HG02852 (cell line): ENCODE measurements at regions not wholly inside any gene's neighbourhood (a gene's known extent, or its start where the extent isn't known, plus 50 kb on each side); places are given as distances from the start of the nearest gene placed in this dataset.

Experiments used
- ATAC-seq: cut with Tn5 transposase; IDR thresholded peaks from one replicate; pipeline ENCODE4 v1.9.1; 2021; ENCODE audit warnings: mild to moderate bottlenecking, moderate library complexity; ENCODE audit not compliant: unreplicated experiment

GRCh38 chr22:48679656-48680555 lies 1147.8 kb downstream of the BRD1 start:
- ATAC-seq = no peak

GRCh38 chr22:48678171-48679135 lies 1149.2 kb downstream of the BRD1 start:
- ATAC-seq = no peak

DNA sequence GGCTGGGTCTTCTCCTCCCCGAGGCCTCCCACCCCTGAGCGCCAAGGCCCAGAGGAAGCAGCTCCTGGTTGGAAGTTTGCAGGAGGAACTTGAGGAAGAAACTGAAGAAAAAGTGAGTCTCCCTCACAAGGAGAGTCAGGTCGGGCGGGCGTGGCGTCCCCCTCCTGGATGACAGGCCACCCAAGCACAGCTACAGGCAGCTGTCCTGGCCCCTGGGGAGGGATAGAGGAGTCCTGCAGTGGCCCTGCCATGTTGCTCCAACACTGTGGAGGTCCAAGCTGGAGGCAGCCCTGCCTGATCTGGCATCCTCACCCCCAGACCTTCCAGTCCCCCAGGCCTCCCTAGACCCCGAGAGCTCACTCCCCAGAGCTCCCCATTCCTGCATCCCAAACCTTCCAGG lies 1150.1 kb downstream of the BRD1 start:
- ATAC-seq = no peak

GRCh38 chr22:48677168-48677520 lies 1150.5 kb downstream of the BRD1 start:
- ATAC-seq = no peak

- no peak for ATAC-seq
Observed at GRCh38 chr22:48676266-48677167, 1151.2 kb downstream of the BRD1 start.

GRCh38 chr22:48675830-48676145 lies 1151.9 kb downstream of the BRD1 start:
- ATAC-seq = no peak

- no peak for ATAC-seq
Observed at GRCh38 chr22:48675141-48675829, 1152.4 kb downstream of the BRD1 start.

GRCh38 chr22:48673806-48674500 lies 1153.7 kb downstream of the BRD1 start:
- ATAC-seq = no peak

- ATAC-seq = no peak
Observed at GRCh38 chr22:48672387-48672786, 1155.3 kb downstream of the BRD1 start.

GRCh38 chr22:48670731-48671130 lies 1156.9 kb downstream of the BRD1 start:
- ATAC-seq = no peak

- no peak for ATAC-seq
Observed at GRCh38 chr22:48669986-48670716, 1157.5 kb downstream of the BRD1 start.

DNA sequence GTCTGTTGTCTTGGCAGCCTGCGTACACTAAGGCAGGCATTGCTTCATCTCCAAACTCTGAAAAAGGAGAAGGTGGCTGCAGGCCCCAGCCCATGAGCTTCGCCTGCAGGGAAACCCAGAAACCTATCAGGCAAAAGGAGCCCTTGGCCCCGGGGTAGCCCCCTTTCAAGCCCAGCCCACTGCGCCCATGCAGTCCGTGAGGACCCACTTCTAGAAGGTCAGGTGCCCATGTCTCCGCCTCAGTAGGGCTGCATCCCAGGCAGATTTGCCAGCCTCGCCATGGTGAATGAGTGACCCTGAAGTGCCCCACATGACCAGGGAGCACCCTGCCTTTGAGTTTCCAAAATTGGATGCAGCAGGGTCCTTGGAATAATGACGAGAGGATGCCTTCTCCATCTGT lies 1158.4 kb downstream of the BRD1 start:
- ATAC-seq = no peak

- no peak for ATAC-seq
Observed at GRCh38 chr22:48667289-48667688, 1160.4 kb downstream of the BRD1 start.

DNA sequence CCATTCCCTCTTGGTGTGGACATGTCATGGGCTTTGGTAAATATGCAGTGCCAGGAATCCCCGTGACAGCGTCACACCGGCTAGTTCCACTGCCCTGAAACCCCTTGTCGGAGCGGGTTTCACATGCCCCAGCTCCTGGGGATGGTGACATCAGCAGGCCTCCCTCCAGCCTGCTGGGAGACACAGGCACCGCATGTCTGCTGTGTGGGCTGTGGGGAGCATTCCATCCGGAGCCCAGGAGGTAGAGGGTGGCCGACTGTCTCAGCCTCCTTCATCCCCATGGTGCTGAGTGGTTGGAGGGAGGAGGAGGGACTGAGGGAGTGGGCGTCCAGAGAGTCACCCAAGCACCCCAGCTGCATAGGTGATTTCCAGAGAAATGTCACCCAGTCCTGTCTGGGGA lies 1161.1 kb downstream of the BRD1 start:
- ATAC-seq = no peak

- ATAC-seq = no peak
Observed at GRCh38 chr22:48665311-48665995, 1162.2 kb downstream of the BRD1 start.

- ATAC-seq = no peak
Observed at GRCh38 chr22:48664586-48664985, 1163.1 kb downstream of the BRD1 start.

DNA sequence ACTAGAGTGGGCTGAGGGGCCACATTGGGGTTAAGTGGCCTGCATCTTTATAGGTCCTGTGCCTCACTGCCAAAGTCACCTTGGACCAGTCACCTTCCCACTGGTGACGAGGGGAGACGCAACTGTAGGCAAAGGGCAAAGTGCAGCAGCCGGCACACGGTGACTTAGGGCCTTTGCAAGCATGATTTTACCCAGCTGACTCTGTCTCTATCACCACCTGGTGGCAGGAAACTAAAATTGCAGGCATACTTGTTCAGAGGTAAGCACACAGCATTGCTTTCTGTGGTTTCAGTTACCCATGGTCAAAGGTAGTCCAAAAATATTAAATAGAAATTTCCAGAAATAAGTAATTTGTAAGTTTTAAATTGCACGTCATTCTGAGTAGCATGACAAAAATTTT lies 1164.4 kb downstream of the BRD1 start:
- no peak for ATAC-seq

GRCh38 chr22:48662476-48663135 lies 1165.1 kb downstream of the BRD1 start:
- ATAC-seq = no peak
